IMR-90 (cell line): ENCODE measurements at regions not wholly inside any gene's neighbourhood (a gene's known extent, or its start where the extent isn't known, plus 50 kb on each side); places are given as distances from the start of the nearest gene placed in this dataset.

Experiments used
- ATAC-seq: fragments of 200-7000 bp; cut with Tn5 transposase; 2 replicates; pipeline ENCODE4 v1.9.1; 2020; ENCODE audit warnings: low read depth, mild to moderate bottlenecking, moderate library complexity
- BruUV-seq: library from RNA; stranded (reverse); fragments of 400-500 nt; replicated peaks from 2 replicates; lab custom pipeline; 2021; lab: Mats Ljungman, UMichigan
- CTCF ChIA-PET: fragments of 300-600 bp; formaldehyde crosslinking; extraction: SDS; loops from one replicate; lab custom pipeline; 2021; ENCODE audit warnings: antibody characterized with exemption; lab: Yijun Ruan, JAX
- POLR2A ChIA-PET: fragments of 300-600 bp; sonication (Branson Sonifier 250); formaldehyde crosslinking; loops from one replicate; lab custom pipeline; 2022; ENCODE audit warnings: antibody characterized with exemption; ENCODE audit not compliant: unreplicated experiment; lab: Charles Lee
- DNase-seq: peaks from one replicate; pipeline ENCODE4 v3.0.0; 2013
- H2AFZ ChIP-seq: replicated peaks from 2 replicates; pipeline ENCODE3; 2013; ENCODE audit warnings: low read length, mild to moderate bottlenecking; ENCODE audit not compliant: poor library complexity
- H2AK5ac ChIP-seq: 2 replicates; pipeline ENCODE4 v1.6.1; 2013; ENCODE audit warnings: low read depth, low read length, inconsistent platforms
- H2AK9ac ChIP-seq: replicated peaks from 2 replicates; pipeline ENCODE3; 2013; ENCODE audit warnings: mild to moderate bottlenecking, low read depth, low read length, moderate library complexity; ENCODE audit not compliant: poor library complexity
- H2BK120ac ChIP-seq: 2 replicates; pipeline ENCODE4 v1.6.1; 2013; ENCODE audit warnings: low read depth, low read length, inconsistent platforms
- H2BK15ac ChIP-seq: 3 replicates; pipeline ENCODE4 v1.6.1; 2013; ENCODE audit warnings: low read depth, low read length, inconsistent platforms
- H2BK20ac ChIP-seq: 2 replicates; pipeline ENCODE4 v1.6.1; 2013; ENCODE audit warnings: low read depth, mild to moderate bottlenecking, inconsistent platforms, low read length, moderate library complexity
- H2BK5ac ChIP-seq: 2 replicates; pipeline ENCODE4 v1.6.1; 2013; ENCODE audit warnings: mild to moderate bottlenecking, low read depth, low read length, inconsistent platforms; ENCODE audit not compliant: poor library complexity, severe bottlenecking
- H3K14ac ChIP-seq: replicated peaks from 2 replicates; pipeline ENCODE4 v1.6.1; 2013; ENCODE audit warnings: low read depth, low read length, inconsistent platforms
- H3K18ac ChIP-seq: 2 replicates; pipeline ENCODE4 v1.6.1; 2013; ENCODE audit warnings: low read depth, low read length, control low read depth
- H3K23ac ChIP-seq: 2 replicates; pipeline ENCODE4 v1.6.1; 2013; ENCODE audit warnings: low read depth, low read length, inconsistent platforms
- H3K27ac ChIP-seq: 2 replicates; pipeline ENCODE4 v1.5.1; 2013; ENCODE audit warnings: mild to moderate bottlenecking, control low read depth, low read length; ENCODE audit not compliant: insufficient read depth
- H3K27me3 ChIP-seq: 2 replicates; pipeline ENCODE4 v1.6.1; 2013; ENCODE audit warnings: low read length; ENCODE audit not compliant: control insufficient read depth, insufficient read depth
- H3K36me3 ChIP-seq: 2 replicates; pipeline ENCODE4 v1.6.1; 2013; ENCODE audit warnings: low read length, mixed read lengths; ENCODE audit not compliant: control insufficient read depth, insufficient read depth
- H3K4ac ChIP-seq: 2 replicates; pipeline ENCODE4 v1.6.1; 2013; ENCODE audit warnings: low read depth, low read length, inconsistent platforms
- H3K4me1 ChIP-seq: 2 replicates; pipeline ENCODE4 v1.6.1; 2013; ENCODE audit warnings: low read length, mixed read lengths; ENCODE audit not compliant: control insufficient read depth, insufficient read depth
- H3K4me2 ChIP-seq: 2 replicates; pipeline ENCODE4 v1.6.1; 2013; ENCODE audit warnings: low read depth, mild to moderate bottlenecking, control low read depth, low read length, moderate library complexity
- H3K4me3 ChIP-seq: 2 replicates; pipeline ENCODE4 v1.5.1; 2013; ENCODE audit warnings: low read depth, mild to moderate bottlenecking, control low read depth, low read length, moderate library complexity; ENCODE audit not compliant: insufficient read depth
- H3K56ac ChIP-seq: 2 replicates; pipeline ENCODE4 v1.6.1; 2013; ENCODE audit warnings: low read length, inconsistent platforms; ENCODE audit not compliant: insufficient read depth; ENCODE audit errors: extremely low read depth
- H3K79me1 ChIP-seq, 2 experiments: 2 replicates each; pipeline ENCODE4 v1.6.1; 2013; ENCODE audit warnings: low read length in 2 of 2, inconsistent platforms in 1 of 2, low read depth in 1 of 2
- H3K9ac ChIP-seq: 2 replicates; pipeline ENCODE4 v1.6.1; 2013; ENCODE audit warnings: low read depth, low read length, control low read depth
- H3K9me1 ChIP-seq: 2 replicates; pipeline ENCODE4 v1.6.1; 2013; ENCODE audit warnings: low read length, inconsistent platforms; ENCODE audit not compliant: insufficient read depth
- H3K9me3 ChIP-seq: 2 replicates; pipeline ENCODE4 v1.6.1; 2013; ENCODE audit warnings: low read length; ENCODE audit not compliant: control insufficient read depth, insufficient read depth
- H4K20me1 ChIP-seq: 2 replicates; pipeline ENCODE4 v1.6.1; 2013; ENCODE audit warnings: low read length, inconsistent platforms; ENCODE audit not compliant: insufficient read depth
- H4K5ac ChIP-seq: 2 replicates; pipeline ENCODE4 v1.6.1; 2013; ENCODE audit warnings: mild to moderate bottlenecking, low read depth, low read length, control low read depth
- H4K8ac ChIP-seq, 2 experiments: 2 replicates each; pipeline ENCODE4 v1.6.1; 2013; ENCODE audit warnings: low read depth in 2 of 2, low read length in 2 of 2, control low read depth in 1 of 2, inconsistent platforms in 1 of 2
- H4K91ac ChIP-seq: 2 replicates; pipeline ENCODE4 v1.6.1; 2013; ENCODE audit warnings: low read depth, low read length, inconsistent platforms; ENCODE audit not compliant: insufficient read depth
- BHLHE40 ChIP-seq: fragments of 150-350 bp; IDR thresholded peaks from 2 replicates; pipeline ENCODE4 v1.6.1; 2016; ENCODE audit warnings: mild to moderate bottlenecking, low read depth, low read length
- CEBPB ChIP-seq: IDR thresholded peaks from 2 replicates; pipeline ENCODE4 v1.6.1; 2012; ENCODE audit warnings: low read depth, low read length, improper control_type of control experiment
- CHD1 ChIP-seq: IDR thresholded peaks from 2 replicates; pipeline ENCODE4 v1.6.1; 2012; ENCODE audit warnings: low read depth, low read length, improper control_type of control experiment
- MAFK ChIP-seq: IDR thresholded peaks from 2 replicates; pipeline ENCODE4 v1.6.1; 2012; ENCODE audit warnings: low read depth, low read length, improper control_type of control experiment
- MAZ ChIP-seq: IDR thresholded peaks from 2 replicates; pipeline ENCODE4 v1.6.1; 2012; ENCODE audit warnings: low read depth, mild to moderate bottlenecking, low read length, improper control_type of control experiment, moderate library complexity, borderline replicate concordance
- MXI1 ChIP-seq: IDR thresholded peaks from 2 replicates; pipeline ENCODE4 v1.6.1; 2012; ENCODE audit warnings: low read depth, mild to moderate bottlenecking, low read length, moderate library complexity, borderline replicate concordance
- NFE2L2 ChIP-seq: fragments of 150-350 bp; IDR thresholded peaks from 2 replicates; pipeline ENCODE4 v1.6.1; 2016; ENCODE audit warnings: low read depth, mild to moderate bottlenecking, low read length
- RAD21 ChIP-seq: IDR thresholded peaks from 2 replicates; pipeline ENCODE4 v1.6.1; 2012; ENCODE audit warnings: low read length, improper control_type of control experiment
- RCOR1 ChIP-seq: IDR thresholded peaks from 2 replicates; pipeline ENCODE4 v1.6.1; 2012; ENCODE audit warnings: mild to moderate bottlenecking, low read length, improper control_type of control experiment; ENCODE audit not compliant: insufficient replicate concordance
- SMC3 ChIP-seq: fragments of 150-350 bp; IDR thresholded peaks from 2 replicates; pipeline ENCODE4 v1.6.1; 2016; ENCODE audit warnings: low read depth, mild to moderate bottlenecking, antibody characterized with exemption, low read length, moderate library complexity
- WGBS, 2 experiments: methylation state at CpG; one replicate each; pipeline versions ENCODE4 v1.1.5 to v1.1.7; 2013; ENCODE audit warnings: missing lambda C conversion rate in 2 of 2; ENCODE audit not compliant: insufficient read length in 1 of 2; ENCODE audit errors: extremely low coverage in 2 of 2; 5-methylcytosine and 5-hydroxymethylcytosine counted together
- dilution Hi-C: fragments of 300-500 bp; cut with HindIII; formaldehyde crosslinking; loops from one replicate; pipeline ENCODE4 v1.14.3; 2018; ENCODE audit warnings: low sequenced_read_pairs; ENCODE audit not compliant: unreplicated experiment
- in situ Hi-C: fragments of 300-500 bp; cut with MboI; formaldehyde crosslinking; loops from 3 replicates; pipeline ENCODE4 v1.14.3; 2019; ENCODE audit warnings: low sequenced_read_pairs, inconsistent platforms, mixed read lengths
- intact Hi-C: fragments of 100-400 bp; cut with micrococcal nuclease; formaldehyde crosslinking; loops from 2 replicates; pipeline ENCODE4 v1.10.0; 2022
- TF ChIP-seq, protein P1 (sequence below): conservative IDR thresholded peaks from 2 replicates; pipeline ENCODE4 v1.5.1; 2012; ENCODE audit warnings: mild to moderate bottlenecking, low read depth, low read length, improper control_type of control experiment
- TF ChIP-seq, protein P2 (sequence below): fragments of 150-350 bp; IDR thresholded peaks from 2 replicates; pipeline ENCODE4 v1.6.1; 2017; ENCODE audit warnings: mild to moderate bottlenecking, antibody characterized with exemption, low read length, low read depth
- TF ChIP-seq, protein P3 (sequence below): fragments of 150-350 bp; IDR thresholded peaks from 2 replicates; pipeline ENCODE4 v1.6.1; 2016; ENCODE audit warnings: low read depth, mild to moderate bottlenecking, low read length, moderate library complexity, borderline replicate concordance

DNA sequence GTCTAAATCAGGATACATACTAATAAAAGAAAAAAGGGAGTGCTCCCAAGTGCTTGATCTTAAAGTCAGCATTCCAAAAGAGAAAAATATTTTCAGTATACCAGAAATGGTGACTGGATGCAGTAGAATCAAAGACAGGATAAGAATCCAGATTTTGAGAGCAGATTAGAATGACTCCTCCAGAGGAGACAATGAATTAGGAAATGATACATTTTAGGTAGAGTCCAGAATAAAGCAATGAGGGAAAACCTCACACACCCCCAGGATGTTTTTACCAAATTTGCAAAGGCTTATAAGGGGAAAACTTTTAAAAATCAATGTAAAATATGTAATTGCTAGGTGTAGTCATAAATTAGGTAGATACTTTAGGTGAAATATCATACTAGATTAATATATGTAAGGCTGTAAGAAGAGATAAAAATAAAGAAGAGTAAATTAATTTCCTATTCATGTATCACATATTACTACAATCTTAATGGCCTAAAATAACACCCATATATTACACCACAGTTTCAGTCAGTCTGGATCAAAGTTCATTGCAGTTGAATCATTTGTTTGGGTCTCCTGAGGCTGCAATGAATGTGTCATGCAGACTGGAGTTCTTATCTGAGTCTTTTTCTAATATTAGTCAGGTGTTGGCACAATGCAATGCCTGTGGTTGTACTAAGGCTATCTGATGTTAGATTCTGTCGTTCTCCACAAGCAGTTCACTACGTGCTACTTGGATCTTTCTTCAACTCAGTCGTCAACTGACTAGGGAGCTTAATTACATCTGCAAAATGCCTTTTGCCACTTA, 547.8 kb upstream of the EPHA6 start:
- H3K4me2 ChIP-seq = no peak overlapping the region
- no peak overlapping the region for H2AK5ac ChIP-seq
- no peak overlapping the region for H3K27ac ChIP-seq
- H2BK120ac ChIP-seq = no peak overlapping the region
- in situ Hi-C loops = no loop called here
- ATAC-seq = no peak
- no peak overlapping the region for H3K56ac ChIP-seq
- no peak overlapping the region for H3K23ac ChIP-seq
- intact Hi-C loops = no loop called here
- H3K79me1 ChIP-seq = no peaks in the 10 kb centered on the region
- no peaks in the 10 kb centered on the region for H3K4me1 ChIP-seq
- no peak overlapping the region for H4K91ac ChIP-seq
- no peak overlapping the region for H2AK9ac ChIP-seq
- BruUV-seq = no TSS peak
- WGBS, 2 experiments = no CpG with 5 or more reads among the region's 3 CpGs
- H4K8ac ChIP-seq = no peak overlapping the region
- H3K4me3 ChIP-seq = no peak overlapping the region
- DNase-seq = no peak
- H3K18ac ChIP-seq = no peak overlapping the region
- 0 out of 2 replicates have a peak, but pooled peaks cover 2% of the 10 kb centered on the region for H3K9me3 ChIP-seq
- H2BK5ac ChIP-seq = no peak overlapping the region
- H3K36me3 ChIP-seq = no peaks in the 10 kb centered on the region
- H3K9ac ChIP-seq = no peak overlapping the region
- POLR2A ChIA-PET = no interaction called here
- no peak overlapping the region for H2BK15ac ChIP-seq
- no peak overlapping the region for H2BK20ac ChIP-seq
- H3K4ac ChIP-seq = no peak overlapping the region
- no peak overlapping the region for H4K5ac ChIP-seq
- H4K20me1 ChIP-seq = no peaks in the 10 kb centered on the region
- no peaks in the 10 kb centered on the region for H3K27me3 ChIP-seq
- no peak overlapping the region for H2AFZ ChIP-seq
- no peaks in the 10 kb centered on the region for H3K9me1 ChIP-seq
- no peak for TF ChIP-seq CEBPB
- no peak for TF ChIP-seq NFE2L2
- no peak for TF ChIP-seq MXI1
- TF ChIP-seq, protein P1, sequence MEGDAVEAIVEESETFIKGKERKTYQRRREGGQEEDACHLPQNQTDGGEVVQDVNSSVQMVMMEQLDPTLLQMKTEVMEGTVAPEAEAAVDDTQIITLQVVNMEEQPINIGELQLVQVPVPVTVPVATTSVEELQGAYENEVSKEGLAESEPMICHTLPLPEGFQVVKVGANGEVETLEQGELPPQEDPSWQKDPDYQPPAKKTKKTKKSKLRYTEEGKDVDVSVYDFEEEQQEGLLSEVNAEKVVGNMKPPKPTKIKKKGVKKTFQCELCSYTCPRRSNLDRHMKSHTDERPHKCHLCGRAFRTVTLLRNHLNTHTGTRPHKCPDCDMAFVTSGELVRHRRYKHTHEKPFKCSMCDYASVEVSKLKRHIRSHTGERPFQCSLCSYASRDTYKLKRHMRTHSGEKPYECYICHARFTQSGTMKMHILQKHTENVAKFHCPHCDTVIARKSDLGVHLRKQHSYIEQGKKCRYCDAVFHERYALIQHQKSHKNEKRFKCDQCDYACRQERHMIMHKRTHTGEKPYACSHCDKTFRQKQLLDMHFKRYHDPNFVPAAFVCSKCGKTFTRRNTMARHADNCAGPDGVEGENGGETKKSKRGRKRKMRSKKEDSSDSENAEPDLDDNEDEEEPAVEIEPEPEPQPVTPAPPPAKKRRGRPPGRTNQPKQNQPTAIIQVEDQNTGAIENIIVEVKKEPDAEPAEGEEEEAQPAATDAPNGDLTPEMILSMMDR = no peak
- no peak for TF ChIP-seq BHLHE40
- TF ChIP-seq, protein P2, sequence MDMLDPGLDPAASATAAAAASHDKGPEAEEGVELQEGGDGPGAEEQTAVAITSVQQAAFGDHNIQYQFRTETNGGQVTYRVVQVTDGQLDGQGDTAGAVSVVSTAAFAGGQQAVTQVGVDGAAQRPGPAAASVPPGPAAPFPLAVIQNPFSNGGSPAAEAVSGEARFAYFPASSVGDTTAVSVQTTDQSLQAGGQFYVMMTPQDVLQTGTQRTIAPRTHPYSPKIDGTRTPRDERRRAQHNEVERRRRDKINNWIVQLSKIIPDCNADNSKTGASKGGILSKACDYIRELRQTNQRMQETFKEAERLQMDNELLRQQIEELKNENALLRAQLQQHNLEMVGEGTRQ = no peak
- TF ChIP-seq, protein P3, sequence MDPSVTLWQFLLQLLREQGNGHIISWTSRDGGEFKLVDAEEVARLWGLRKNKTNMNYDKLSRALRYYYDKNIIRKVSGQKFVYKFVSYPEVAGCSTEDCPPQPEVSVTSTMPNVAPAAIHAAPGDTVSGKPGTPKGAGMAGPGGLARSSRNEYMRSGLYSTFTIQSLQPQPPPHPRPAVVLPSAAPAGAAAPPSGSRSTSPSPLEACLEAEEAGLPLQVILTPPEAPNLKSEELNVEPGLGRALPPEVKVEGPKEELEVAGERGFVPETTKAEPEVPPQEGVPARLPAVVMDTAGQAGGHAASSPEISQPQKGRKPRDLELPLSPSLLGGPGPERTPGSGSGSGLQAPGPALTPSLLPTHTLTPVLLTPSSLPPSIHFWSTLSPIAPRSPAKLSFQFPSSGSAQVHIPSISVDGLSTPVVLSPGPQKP = no peak
- no peak for TF ChIP-seq MAZ
- no peak for TF ChIP-seq MAFK
- TF ChIP-seq SMC3 = no peak
- no peak for TF ChIP-seq CHD1
- TF ChIP-seq RCOR1 = no peak
- no peak for TF ChIP-seq RAD21
- CTCF ChIA-PET = no interaction called here
- no peak overlapping the region for H3K14ac ChIP-seq
- dilution Hi-C loops = no loop called here
